ENCODE measurements at regions not wholly inside any gene's neighbourhood (a gene's known extent, or its start where the extent isn't known, plus 50 kb on each side); places are given as distances from the start of the nearest gene placed in this dataset.

DNA sequence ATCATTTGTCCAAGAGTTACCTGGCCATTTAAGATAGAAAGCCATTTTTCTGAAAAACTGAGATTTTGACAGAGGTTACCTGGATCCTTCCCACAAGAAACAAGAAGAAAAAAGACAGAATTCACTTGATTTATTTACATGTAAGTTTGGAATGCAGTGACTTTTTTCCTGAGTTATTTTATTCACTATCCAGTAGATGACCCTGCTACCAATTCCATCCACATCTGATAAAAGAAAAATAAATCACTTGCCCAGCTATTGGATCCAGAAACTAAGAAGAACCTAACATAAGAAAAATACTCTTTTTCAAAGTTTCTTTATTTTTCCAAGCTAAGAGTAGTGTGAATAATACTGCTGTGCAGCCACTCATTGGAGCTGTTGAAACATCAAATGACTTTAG lies 275.2 kb downstream of the CETN3 start:
- H3K4me1 ChIP-seq: peaks cover 0 to 10% (median 0%) of the 10 kb centered on the region in 6 donors
- intact Hi-C loops (cut with DNase I; ENCODE audit: low total_unique reads): no loop called here
- no peaks in the 10 kb centered on the region for H3K36me3 ChIP-seq
- no peak for DNase-seq
- no peaks in the 10 kb centered on the region for H3K27me3 ChIP-seq (replicated peaks in 1 of 7)
- H3K9me3 ChIP-seq: no peaks in the 10 kb centered on the region
- TF ChIP-seq, protein P1, sequence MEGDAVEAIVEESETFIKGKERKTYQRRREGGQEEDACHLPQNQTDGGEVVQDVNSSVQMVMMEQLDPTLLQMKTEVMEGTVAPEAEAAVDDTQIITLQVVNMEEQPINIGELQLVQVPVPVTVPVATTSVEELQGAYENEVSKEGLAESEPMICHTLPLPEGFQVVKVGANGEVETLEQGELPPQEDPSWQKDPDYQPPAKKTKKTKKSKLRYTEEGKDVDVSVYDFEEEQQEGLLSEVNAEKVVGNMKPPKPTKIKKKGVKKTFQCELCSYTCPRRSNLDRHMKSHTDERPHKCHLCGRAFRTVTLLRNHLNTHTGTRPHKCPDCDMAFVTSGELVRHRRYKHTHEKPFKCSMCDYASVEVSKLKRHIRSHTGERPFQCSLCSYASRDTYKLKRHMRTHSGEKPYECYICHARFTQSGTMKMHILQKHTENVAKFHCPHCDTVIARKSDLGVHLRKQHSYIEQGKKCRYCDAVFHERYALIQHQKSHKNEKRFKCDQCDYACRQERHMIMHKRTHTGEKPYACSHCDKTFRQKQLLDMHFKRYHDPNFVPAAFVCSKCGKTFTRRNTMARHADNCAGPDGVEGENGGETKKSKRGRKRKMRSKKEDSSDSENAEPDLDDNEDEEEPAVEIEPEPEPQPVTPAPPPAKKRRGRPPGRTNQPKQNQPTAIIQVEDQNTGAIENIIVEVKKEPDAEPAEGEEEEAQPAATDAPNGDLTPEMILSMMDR (IDR thresholded peaks at IDR 0.05 in 8 of 11, conservative IDR thresholded peaks at IDR 0.05 in 3 of 11): no peak
- TF ChIP-seq POLR2A (IDR thresholded peaks at IDR 0.05) (no peak), POLR2AphosphoS5 (IDR thresholded peaks at IDR 0.05) (no peak)
- H3K4me3 ChIP-seq: no peak overlapping the region
- H3K27ac ChIP-seq: no peak overlapping the region

DNA sequence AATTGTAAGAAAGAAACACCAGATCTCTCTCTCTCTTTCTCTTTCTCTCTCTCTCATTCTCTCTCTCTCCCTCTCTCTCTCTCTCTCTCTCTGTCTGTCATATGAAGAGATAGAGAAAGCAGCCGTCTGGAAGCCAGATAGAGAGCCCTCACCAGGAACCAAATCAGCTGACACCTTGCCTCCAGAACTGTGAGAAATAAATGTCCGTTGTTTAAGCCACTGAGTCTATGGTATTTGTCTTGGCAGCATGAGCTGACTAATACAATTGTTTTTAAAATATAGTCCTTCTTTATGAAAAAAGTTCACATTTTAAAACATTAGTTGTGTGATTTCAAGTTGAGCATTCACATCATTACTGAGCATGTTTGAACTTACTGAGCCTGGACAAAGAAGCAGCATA lies 275.6 kb downstream of the CETN3 start:
- WGBS, 5 donors: 80 to 96% (median 89%) methylated on average over 2 of the region's 2 CpGs
- Histone ChIP-seq H3K27ac (no peak overlapping the region), H3K9me3 (no peaks in the 10 kb centered on the region)

DNA sequence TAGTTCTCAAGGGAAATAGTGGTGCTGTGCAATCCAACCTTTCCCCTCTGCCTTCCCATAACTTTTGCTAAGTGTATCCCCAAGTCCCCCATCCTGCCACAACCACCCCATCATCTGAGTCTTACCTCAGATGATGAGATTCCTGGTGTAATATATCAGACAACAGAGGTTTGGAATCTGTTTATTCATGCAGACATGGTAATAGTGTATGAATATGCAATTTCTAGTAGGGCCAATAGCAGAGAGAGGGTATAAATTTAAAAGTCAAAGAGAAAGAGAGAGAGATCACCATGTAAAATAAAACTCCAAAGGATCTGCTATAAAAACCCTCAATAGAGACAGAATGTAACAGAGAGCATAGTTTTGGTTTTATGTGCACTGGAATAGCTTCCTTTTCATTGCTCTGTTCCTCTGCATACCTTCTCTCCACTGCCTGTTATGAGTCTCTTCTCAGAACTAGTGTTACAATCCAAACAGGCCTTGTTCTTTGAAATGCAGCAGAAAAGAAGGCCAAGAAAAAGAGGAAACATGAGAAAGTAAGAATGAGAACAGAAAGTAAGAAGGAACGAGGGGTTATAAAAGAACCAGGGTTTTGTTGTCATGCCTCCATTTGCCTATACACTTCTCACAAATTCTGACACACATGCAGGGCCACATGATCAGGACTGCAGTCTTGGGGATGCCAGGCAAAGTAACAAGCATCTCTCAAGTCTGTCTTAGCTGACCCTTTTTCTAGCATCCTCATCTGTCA lies 278.0 kb downstream of the CETN3 start:
- peak overlapping the region in 4 of 8 donors; percentile 0 to 37 (median 22) for H3K27ac ChIP-seq
- H3K9me3 ChIP-seq: no peaks in the 10 kb centered on the region
- no peak overlapping the region for H3K4me3 ChIP-seq
- no peaks in the 10 kb centered on the region for H3K27me3 ChIP-seq (replicated peaks in 1 of 7)
- WGBS, 5 donors: 13 to 33% (median 21%) methylated on average over 1 of the region's 1 CpG
- intact Hi-C loops (cut with DNase I; ENCODE audit: low total_unique reads): no loop called here
- DNase-seq: no peak
- H3K4me1 ChIP-seq: peaks cover 0 to 10% (median 0%) of the 10 kb centered on the region in 6 donors
- no peaks in the 10 kb centered on the region for H3K36me3 ChIP-seq
- TF ChIP-seq POLR2A (IDR thresholded peaks at IDR 0.05) (no peak), POLR2AphosphoS5 (IDR thresholded peaks at IDR 0.05) (no peak)
- TF ChIP-seq, protein P1 (IDR thresholded peaks at IDR 0.05 in 8 of 11, conservative IDR thresholded peaks at IDR 0.05 in 3 of 11): no peak

More for the DNA sequence above, 275.6 kb downstream of the CETN3 start:
- H3K4me1 ChIP-seq: peaks cover 0 to 10% (median 0%) of the 10 kb centered on the region in 6 donors
- H3K4me3 ChIP-seq: no peak overlapping the region
- TF ChIP-seq POLR2A (IDR thresholded peaks at IDR 0.05): no peak
- TF ChIP-seq POLR2AphosphoS5 (IDR thresholded peaks at IDR 0.05): no peak
- TF ChIP-seq, protein P1 (IDR thresholded peaks at IDR 0.05 in 8 of 11, conservative IDR thresholded peaks at IDR 0.05 in 3 of 11): no peak
- intact Hi-C loops (cut with DNase I; ENCODE audit: low total_unique reads): no loop called here
- DNase-seq: no peak
- no peaks in the 10 kb centered on the region for H3K36me3 ChIP-seq
- H3K27me3 ChIP-seq (replicated peaks in 1 of 7): no peaks in the 10 kb centered on the region

DNA sequence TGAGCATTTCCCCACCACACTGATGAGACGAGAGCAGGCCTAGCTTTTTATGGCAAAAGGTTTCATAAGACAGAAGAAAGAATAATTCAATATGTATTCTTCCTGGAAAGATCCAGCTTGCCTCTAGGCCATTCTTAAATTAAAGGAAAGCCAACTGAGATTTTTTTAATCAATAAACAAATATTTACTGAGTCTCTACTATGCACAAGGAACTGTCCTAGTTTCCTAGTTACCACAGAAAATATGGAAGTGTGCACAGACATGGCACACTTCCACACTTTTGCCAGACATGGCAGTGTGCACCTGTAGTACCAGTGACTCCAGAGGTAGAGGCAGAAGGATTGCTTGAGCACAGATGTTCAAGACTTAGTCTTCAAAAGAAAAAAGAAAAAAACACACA lies 281.0 kb downstream of the CETN3 start:
- Histone ChIP-seq H3K4me3 (no peak overlapping the region), H3K4me1 (peaks cover 0 to 10% (median 0%) of the 10 kb centered on the region in 6 donors), H3K27ac (no peak overlapping the region), H3K36me3 (no peaks in the 10 kb centered on the region), H3K27me3 (replicated peaks in 1 of 7) (no peaks in the 10 kb centered on the region), H3K9me3 (no peaks in the 10 kb centered on the region)
- intact Hi-C loops (cut with DNase I; ENCODE audit: low total_unique reads): no loop called here
- TF ChIP-seq POLR2AphosphoS5 (IDR thresholded peaks at IDR 0.05) (no peak), POLR2A (IDR thresholded peaks at IDR 0.05) (no peak)
- TF ChIP-seq, protein P1 (IDR thresholded peaks at IDR 0.05 in 8 of 11, conservative IDR thresholded peaks at IDR 0.05 in 3 of 11): no peak
- WGBS, 5 donors: 94 to 97% (median 95%) methylated on average over 1 of the region's 1 CpG
- DNase-seq: no peak

Measured in spleen (tissue), 11 donors.